Left ventricle myocardium inferior (tissue), 1 donor: ENCODE measurements at regions not wholly inside any gene's neighbourhood (a gene's known extent, or its start where the extent isn't known, plus 50 kb on each side); places are given as distances from the start of the nearest gene placed in this dataset.

Experiments used
- DNase-seq: peaks from one replicate; pipeline ENCODE4 v3.0.0-alpha.2; 2020
- H3K27ac ChIP-seq: fragments of 200-600 bp; replicated peaks from 2 replicates; pipeline ENCODE4 v1.8.0; 2021
- H3K27me3 ChIP-seq: fragments of 200-600 bp; 2 replicates; pipeline ENCODE4 v1.8.0; 2021; ENCODE audit warnings: low read depth
- H3K36me3 ChIP-seq: fragments of 200-600 bp; 2 replicates; pipeline ENCODE4 v1.8.0; 2021
- H3K4me1 ChIP-seq: fragments of 200-600 bp; 2 replicates; pipeline ENCODE4 v1.8.0; 2021
- H3K4me3 ChIP-seq: fragments of 200-600 bp; 2 replicates; pipeline ENCODE4 v1.8.0; 2021; ENCODE audit warnings: mild to moderate bottlenecking, moderate library complexity
- H3K9me3 ChIP-seq: fragments of 200-600 bp; replicated peaks from 2 replicates; pipeline ENCODE4 v1.8.0; 2021
- CTCF ChIP-seq: fragments of 200-600 bp; IDR thresholded peaks from 2 replicates; pipeline ENCODE4 v1.8.0; 2021; ENCODE audit warnings: antibody characterized with exemption, mild to moderate bottlenecking, borderline replicate concordance
- intact Hi-C: fragments of 100-400 bp; cut with micrococcal nuclease; formaldehyde crosslinking; loops from one replicate; pipeline ENCODE4 v1.11.0; 2022
- donor health status: DM: no; HTN: yes; CAD: no; lungs with severe emphysema.

- no peak overlapping the region for H3K4me3 ChIP-seq
- no peak for TF ChIP-seq CTCF
- intact Hi-C loops, result no loop called here
- no peaks in the 10 kb centered on the region for H3K36me3 ChIP-seq
- peak overlapping the region; percentile 45 for H3K27ac ChIP-seq
- no peaks in the 10 kb centered on the region for H3K9me3 ChIP-seq
- no peak for DNase-seq
- H3K27me3 ChIP-seq, result no peaks in the 10 kb centered on the region
- peaks cover 81% of the 10 kb centered on the region for H3K4me1 ChIP-seq
Observed at GRCh38 chr2:217275091-217275490, 415.2 kb upstream of the TNP1 start.

DNA sequence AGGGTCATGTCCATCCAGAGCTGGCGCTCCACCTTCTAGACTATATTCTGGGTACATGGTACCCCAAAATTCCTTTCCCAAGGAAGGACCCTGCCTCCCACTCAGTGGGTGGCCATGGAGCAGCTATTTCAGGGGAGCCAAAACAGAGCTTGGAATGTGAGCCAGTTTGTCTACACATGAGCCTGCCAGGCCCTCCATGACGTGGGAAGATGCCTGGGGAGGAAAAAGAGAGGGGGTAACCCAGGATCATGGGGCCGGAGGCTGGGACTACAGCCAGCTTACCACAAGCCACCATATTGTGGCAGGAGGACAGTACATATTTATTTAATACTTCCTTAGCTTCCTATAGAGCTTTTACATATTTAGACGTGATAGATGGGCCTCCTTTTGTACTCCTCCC is 414.7 kb upstream of the TNP1 start:
- no peak for TF ChIP-seq CTCF
- Histone ChIP-seq H3K4me3 (no peak overlapping the region), H3K27me3 (no peaks in the 10 kb centered on the region), H3K9me3 (no peaks in the 10 kb centered on the region), H3K27ac (peak overlapping the region; percentile 45), H3K4me1 (peaks cover 76% of the 10 kb centered on the region), H3K36me3 (no peaks in the 10 kb centered on the region)
- no peak for DNase-seq
- intact Hi-C loops, result no loop called here

GRCh38 chr2:217273851-217274250 is 414.0 kb upstream of the TNP1 start:
- Histone ChIP-seq H3K27ac (peak overlapping the region; percentile 45), H3K27me3 (no peaks in the 10 kb centered on the region), H3K4me3 (no peak overlapping the region), H3K9me3 (no peaks in the 10 kb centered on the region), H3K4me1 (peaks cover 69% of the 10 kb centered on the region), H3K36me3 (no peaks in the 10 kb centered on the region)
- no peak for TF ChIP-seq CTCF
- no peak for DNase-seq
- intact Hi-C loops, result no loop called here

DNA sequence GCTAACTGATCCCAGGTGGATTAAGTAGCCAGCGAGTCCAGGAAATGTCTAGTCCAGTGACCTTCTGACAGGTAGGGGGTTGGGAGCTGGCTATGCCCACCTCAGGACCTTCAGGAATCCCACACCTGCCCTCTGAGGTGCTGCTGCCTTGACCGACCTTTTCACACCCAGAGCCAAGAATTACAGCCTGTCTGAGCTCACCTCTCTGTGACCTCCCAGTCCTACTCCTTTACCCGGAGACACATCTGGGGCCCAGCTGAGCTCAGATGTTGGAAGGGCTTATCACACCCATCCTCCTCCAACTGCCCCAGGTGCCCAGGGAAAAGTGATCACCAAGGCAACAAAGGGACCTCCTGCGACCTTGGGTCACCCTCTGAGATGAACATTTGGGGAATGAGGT is 413.3 kb upstream of the TNP1 start:
- peaks cover 1% of the 10 kb centered on the region for H3K9me3 ChIP-seq
- intact Hi-C loops, result no loop called here
- no peaks in the 10 kb centered on the region for H3K27me3 ChIP-seq
- DNase-seq, result no peak
- no peak for TF ChIP-seq CTCF
- peaks cover 62% of the 10 kb centered on the region for H3K4me1 ChIP-seq
- no peaks in the 10 kb centered on the region for H3K36me3 ChIP-seq
- H3K27ac ChIP-seq, result no peak overlapping the region
- H3K4me3 ChIP-seq, result no peak overlapping the region

- Histone ChIP-seq H3K27ac (no peak overlapping the region), H3K27me3 (no peaks in the 10 kb centered on the region), H3K36me3 (no peaks in the 10 kb centered on the region), H3K4me1 (peaks cover 53% of the 10 kb centered on the region), H3K4me3 (no peak overlapping the region), H3K9me3 (peaks cover 15% of the 10 kb centered on the region)
- intact Hi-C loops, result no loop called here
- DNase-seq, result no peak
- TF ChIP-seq CTCF, result no peak
Observed at GRCh38 chr2:217271813-217272212, 411.9 kb upstream of the TNP1 start.
